Osteoblast (primary cell): ENCODE measurements at regions not wholly inside any gene's neighbourhood (a gene's known extent, or its start where the extent isn't known, plus 50 kb on each side); places are given as distances from the start of the nearest gene placed in this dataset.

Experiments
- DNase-seq: peaks from one replicate; pipeline ENCODE4 v3.0.0; 2011; ENCODE audit warnings: low spot score, mixed read lengths; ENCODE audit not compliant: insufficient read length; ENCODE audit errors: missing footprints
- H2AFZ ChIP-seq: 2 replicates; pipeline ENCODE4 v1.6.0; 2011; ENCODE audit warnings: mild to moderate bottlenecking, low read length
- H3K27ac ChIP-seq: 2 replicates; pipeline ENCODE4 v1.5.1; 2011; ENCODE audit warnings: mild to moderate bottlenecking, low read depth, low read length, moderate library complexity
- H3K27me3 ChIP-seq: 2 replicates; pipeline ENCODE4 v1.6.0; 2012; ENCODE audit warnings: mild to moderate bottlenecking, control low read depth, inconsistent platforms, low read length, moderate library complexity; ENCODE audit not compliant: insufficient read depth
- H3K36me3 ChIP-seq: 2 replicates; pipeline ENCODE4 v1.5.1; 2011; ENCODE audit warnings: mild to moderate bottlenecking, low read length, control low read depth, moderate library complexity; ENCODE audit not compliant: insufficient read depth
- H3K4me1 ChIP-seq: 2 replicates; pipeline ENCODE4 v1.5.1; 2011; ENCODE audit warnings: mild to moderate bottlenecking, low read length, control low read depth, moderate library complexity; ENCODE audit not compliant: insufficient read depth
- H3K4me2 ChIP-seq: 2 replicates; pipeline ENCODE4 v1.6.0; 2011; ENCODE audit warnings: mild to moderate bottlenecking, low read length; ENCODE audit not compliant: insufficient read depth
- H3K4me3 ChIP-seq: fragments of 200-600 bp; sonication (generic); 3 replicates; pipeline ENCODE4 v1.5.1; 2012; ENCODE audit warnings: mild to moderate bottlenecking, low read length, inconsistent platforms; ENCODE audit not compliant: insufficient read depth
- H3K79me2 ChIP-seq: 2 replicates; pipeline ENCODE4 v1.6.0; 2012; ENCODE audit warnings: mild to moderate bottlenecking, low read length, control low read depth, inconsistent platforms; ENCODE audit not compliant: insufficient read depth
- H3K9me3 ChIP-seq: 2 replicates; pipeline ENCODE4 v1.5.1; 2011; ENCODE audit warnings: low read depth, low read length, control low read depth
- H4K20me1 ChIP-seq: 2 replicates; pipeline ENCODE4 v1.6.0; 2012; ENCODE audit warnings: mild to moderate bottlenecking, low read length, control low read depth; ENCODE audit not compliant: insufficient read depth
- CTCF ChIP-seq: IDR thresholded peaks from 2 replicates; pipeline ENCODE4 v1.5.1; 2011; ENCODE audit warnings: mild to moderate bottlenecking, low read depth, low read length, moderate library complexity; ENCODE audit errors: extremely low read depth

GRCh38 chr5:67672636-67673035, 476.0 kb upstream of the CD180 start:
- Histone ChIP-seq H3K36me3 (no peaks in the 10 kb centered on the region), H3K9me3 (no peaks in the 10 kb centered on the region), H3K27me3 (no peaks in the 10 kb centered on the region), H2AFZ (peak overlapping the region; percentile 18), H3K4me2 (no peak overlapping the region), H4K20me1 (no peaks in the 10 kb centered on the region), H3K27ac (no peak overlapping the region), H3K4me1 (peaks cover 6% of the 10 kb centered on the region), H3K4me3 (no peak overlapping the region), H3K79me2 (no peaks in the 10 kb centered on the region)
- no peak for TF ChIP-seq CTCF
- peak; percentile 23 for DNase-seq

- no peak overlapping the region for H3K27ac ChIP-seq
- H4K20me1 ChIP-seq, result no peaks in the 10 kb centered on the region
- H3K9me3 ChIP-seq, result no peaks in the 10 kb centered on the region
- H3K79me2 ChIP-seq, result no peaks in the 10 kb centered on the region
- no peak for DNase-seq
- H3K4me1 ChIP-seq, result peaks cover 6% of the 10 kb centered on the region
- no peaks in the 10 kb centered on the region for H3K27me3 ChIP-seq
- H3K4me2 ChIP-seq, result no peak overlapping the region
- H2AFZ ChIP-seq, result no peak overlapping the region
- no peak for TF ChIP-seq CTCF
- H3K36me3 ChIP-seq, result no peaks in the 10 kb centered on the region
- no peak overlapping the region for H3K4me3 ChIP-seq
Observed at GRCh38 chr5:67669916-67670315, 473.3 kb upstream of the CD180 start.

GRCh38 chr5:67660149-67660548, 463.6 kb upstream of the CD180 start:
- TF ChIP-seq CTCF, result no peak
- Histone ChIP-seq H3K36me3 (no peaks in the 10 kb centered on the region), H3K4me3 (no peak overlapping the region), H3K4me1 (no peaks in the 10 kb centered on the region), H3K79me2 (no peaks in the 10 kb centered on the region), H3K27me3 (no peaks in the 10 kb centered on the region), H3K9me3 (no peaks in the 10 kb centered on the region), H3K27ac (no peak overlapping the region), H3K4me2 (no peak overlapping the region), H2AFZ (no peak overlapping the region), H4K20me1 (no peaks in the 10 kb centered on the region)
- DNase-seq, result no peak

GRCh38 chr5:67659288-67659687, 462.7 kb upstream of the CD180 start:
- Histone ChIP-seq H3K27me3 (no peaks in the 10 kb centered on the region), H3K4me3 (no peak overlapping the region), H3K4me1 (no peaks in the 10 kb centered on the region), H4K20me1 (no peaks in the 10 kb centered on the region), H3K27ac (no peak overlapping the region), H3K79me2 (no peaks in the 10 kb centered on the region), H3K9me3 (no peaks in the 10 kb centered on the region), H3K4me2 (no peak overlapping the region), H3K36me3 (no peaks in the 10 kb centered on the region), H2AFZ (no peak overlapping the region)
- TF ChIP-seq CTCF, result no peak
- no peak for DNase-seq
